HUES6 (cell line): ENCODE measurements at regions not wholly inside any gene's neighbourhood (a gene's known extent, or its start where the extent isn't known, plus 50 kb on each side); places are given as distances from the start of the nearest gene placed in this dataset.
A peak's percentile ranks its signal among the peaks of the same experiment; 100 is the strongest.

Experiments
- H3K27ac ChIP-seq: 2 replicates; pipeline ENCODE4 v1.7.0; 2013; ENCODE audit warnings: low read depth, mild to moderate bottlenecking, low read length, inconsistent platforms
- H3K27me3 ChIP-seq: 2 replicates; pipeline ENCODE4 v1.6.1; 2013; ENCODE audit warnings: low read length; ENCODE audit not compliant: control insufficient read depth, insufficient read depth
- H3K36me3 ChIP-seq: 2 replicates; pipeline ENCODE4 v1.6.1; 2013; ENCODE audit warnings: low read length; ENCODE audit not compliant: control insufficient read depth, insufficient read depth
- H3K4me1 ChIP-seq: 2 replicates; pipeline ENCODE4 v1.6.1; 2013; ENCODE audit warnings: low read length; ENCODE audit not compliant: control insufficient read depth, insufficient read depth
- H3K4me3 ChIP-seq: 2 replicates; pipeline ENCODE4 v1.5.1; 2013; ENCODE audit warnings: low read depth, low read length
- H3K9ac ChIP-seq: one replicate; pipeline ENCODE4 v1.6.1; 2013; ENCODE audit warnings: mild to moderate bottlenecking, low read length
- H3K9me3 ChIP-seq: 2 replicates; pipeline ENCODE4 v1.6.1; 2013; ENCODE audit warnings: low read depth, low read length; ENCODE audit not compliant: control insufficient read depth, insufficient read depth

DNA sequence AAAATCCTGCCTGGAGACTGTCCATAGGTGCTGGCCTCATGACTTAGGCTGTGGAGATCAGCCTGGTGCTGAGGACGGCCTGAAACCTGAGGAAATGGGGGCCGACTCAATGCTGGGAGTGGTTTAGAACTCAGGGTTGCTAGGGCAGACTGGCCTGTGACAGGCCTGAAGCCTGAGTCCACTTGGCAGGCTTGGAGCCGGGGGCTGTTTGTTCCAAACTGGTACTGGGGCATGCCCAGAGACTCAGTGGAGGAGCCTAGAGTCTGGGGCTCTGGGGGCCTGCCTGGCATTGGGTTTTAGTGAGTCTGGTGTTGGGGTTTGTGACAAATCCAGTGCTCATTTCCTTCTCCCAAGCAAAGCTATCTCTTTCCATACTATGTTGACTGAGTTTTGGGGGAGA lies 489.7 kb upstream of the CNKSR2 start:
- Histone ChIP-seq H3K4me1 (no peaks in the 10 kb centered on the region), H3K9me3 (peaks cover 9% of the 10 kb centered on the region; the same call in 1 of the 2 replicates), H3K9ac (no peak overlapping the region), H3K27ac (no peak overlapping the region), H3K27me3 (no peaks in the 10 kb centered on the region), H3K4me3 (no peak overlapping the region), H3K36me3 (no peaks in the 10 kb centered on the region)

DNA sequence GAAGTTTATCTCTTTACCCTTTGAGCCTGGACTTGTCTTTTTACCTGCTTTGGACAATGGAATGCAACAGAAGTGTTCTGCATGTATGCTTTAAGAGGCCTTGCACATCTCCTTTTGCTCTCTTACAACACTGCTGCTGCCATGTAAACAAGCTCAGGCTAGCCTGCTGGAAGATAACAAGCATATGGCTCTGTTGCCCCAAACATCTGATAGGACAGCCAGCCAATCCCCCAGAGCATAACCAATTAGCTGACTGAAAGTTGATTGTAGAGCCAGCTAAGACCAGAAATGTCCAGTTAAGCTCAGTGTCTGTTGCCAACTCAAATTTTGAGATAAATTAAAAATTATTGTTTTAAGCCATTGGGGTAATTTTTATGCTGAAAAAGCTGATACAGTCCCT lies 510.6 kb upstream of the CNKSR2 start:
- Histone ChIP-seq H3K36me3 (no peaks in the 10 kb centered on the region), H3K9ac (no peak overlapping the region), H3K9me3 (peaks cover 27% of the 10 kb centered on the region), H3K4me1 (no peaks in the 10 kb centered on the region), H3K27ac (no peak overlapping the region), H3K27me3 (no peaks in the 10 kb centered on the region; the same call in 1 of the 2 replicates), H3K4me3 (no peak overlapping the region)

DNA sequence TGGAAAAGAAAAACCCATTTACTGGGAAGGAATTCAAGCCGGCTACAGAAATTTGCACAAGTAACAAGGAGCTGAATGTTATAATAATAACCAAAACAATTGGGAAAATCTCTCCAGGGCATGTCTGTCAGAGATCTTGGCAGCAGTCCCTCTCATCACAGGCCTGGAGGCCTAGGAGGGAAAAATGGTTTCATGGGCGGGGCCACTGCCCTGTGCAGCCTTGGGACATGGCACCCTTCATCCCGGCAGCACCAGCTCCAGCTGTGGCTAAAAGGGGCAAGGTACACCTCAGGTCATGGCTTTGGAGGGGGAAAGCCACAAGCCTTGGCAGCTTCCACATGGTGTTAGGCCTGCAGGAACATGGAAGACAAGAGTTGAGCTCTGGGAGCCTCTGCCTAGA lies 513.1 kb upstream of the CNKSR2 start:
- Histone ChIP-seq H3K4me1 (peaks cover 15% of the 10 kb centered on the region), H3K36me3 (no peaks in the 10 kb centered on the region), H3K9ac (no peak overlapping the region), H3K27ac (no peak overlapping the region), H3K4me3 (no peak overlapping the region), H3K9me3 (peaks cover 31% of the 10 kb centered on the region), H3K27me3 (no peaks in the 10 kb centered on the region)

DNA sequence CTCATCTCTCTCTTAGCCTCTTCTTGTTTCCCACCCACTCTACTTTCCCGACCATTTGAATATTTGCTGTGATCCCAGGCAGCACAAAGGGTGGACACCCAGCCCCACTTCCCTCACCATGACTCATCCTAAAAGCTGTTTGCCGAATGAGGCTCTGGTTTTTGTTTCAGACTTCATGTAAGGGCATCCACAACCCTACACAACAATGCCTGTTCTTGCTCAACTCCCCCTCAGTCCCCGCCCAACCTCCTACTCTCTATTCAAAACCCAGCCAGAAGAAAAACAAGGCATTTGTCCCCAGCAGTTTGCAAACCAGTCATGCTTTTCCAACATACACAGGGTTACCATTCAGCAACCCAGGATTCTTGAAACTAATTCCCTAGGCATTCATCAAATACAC lies 516.5 kb upstream of the CNKSR2 start:
- Histone ChIP-seq H3K9me3 (peaks cover 28% of the 10 kb centered on the region), H3K4me1 (peaks cover 15% of the 10 kb centered on the region), H3K27me3 (no peaks in the 10 kb centered on the region), H3K36me3 (no peaks in the 10 kb centered on the region), H3K27ac (peak overlapping the region; percentile 27; the same call in 1 of the 2 replicates), H3K9ac (no peak overlapping the region), H3K4me3 (no peak overlapping the region)

DNA sequence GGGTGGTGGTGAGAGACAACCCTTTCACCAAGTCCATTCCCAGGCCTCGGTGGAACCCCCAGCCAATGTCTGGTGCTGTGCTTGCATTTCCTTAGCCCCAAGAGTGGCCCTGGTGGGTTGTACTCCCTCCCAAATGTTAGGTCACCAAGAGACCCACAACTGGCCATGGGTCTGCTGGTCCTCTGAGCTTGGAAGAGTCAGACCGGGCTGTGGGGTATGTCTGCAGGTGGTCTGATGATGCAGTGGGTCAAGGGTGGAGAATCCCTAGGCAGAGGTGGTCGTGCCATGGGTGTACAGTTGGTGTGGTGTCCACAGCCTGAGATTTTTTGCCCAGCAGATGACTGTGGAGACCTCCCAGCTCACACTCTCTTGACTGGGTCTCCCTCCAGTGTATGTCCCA lies 535.7 kb upstream of the CNKSR2 start:
- Histone ChIP-seq H3K27me3 (no peaks in the 10 kb centered on the region; the same call in 1 of the 2 replicates), H3K4me3 (no peak overlapping the region), H3K9ac (no peak overlapping the region), H3K27ac (no peak overlapping the region), H3K9me3 (peaks cover 36% of the 10 kb centered on the region), H3K36me3 (no peaks in the 10 kb centered on the region), H3K4me1 (no peaks in the 10 kb centered on the region)

DNA sequence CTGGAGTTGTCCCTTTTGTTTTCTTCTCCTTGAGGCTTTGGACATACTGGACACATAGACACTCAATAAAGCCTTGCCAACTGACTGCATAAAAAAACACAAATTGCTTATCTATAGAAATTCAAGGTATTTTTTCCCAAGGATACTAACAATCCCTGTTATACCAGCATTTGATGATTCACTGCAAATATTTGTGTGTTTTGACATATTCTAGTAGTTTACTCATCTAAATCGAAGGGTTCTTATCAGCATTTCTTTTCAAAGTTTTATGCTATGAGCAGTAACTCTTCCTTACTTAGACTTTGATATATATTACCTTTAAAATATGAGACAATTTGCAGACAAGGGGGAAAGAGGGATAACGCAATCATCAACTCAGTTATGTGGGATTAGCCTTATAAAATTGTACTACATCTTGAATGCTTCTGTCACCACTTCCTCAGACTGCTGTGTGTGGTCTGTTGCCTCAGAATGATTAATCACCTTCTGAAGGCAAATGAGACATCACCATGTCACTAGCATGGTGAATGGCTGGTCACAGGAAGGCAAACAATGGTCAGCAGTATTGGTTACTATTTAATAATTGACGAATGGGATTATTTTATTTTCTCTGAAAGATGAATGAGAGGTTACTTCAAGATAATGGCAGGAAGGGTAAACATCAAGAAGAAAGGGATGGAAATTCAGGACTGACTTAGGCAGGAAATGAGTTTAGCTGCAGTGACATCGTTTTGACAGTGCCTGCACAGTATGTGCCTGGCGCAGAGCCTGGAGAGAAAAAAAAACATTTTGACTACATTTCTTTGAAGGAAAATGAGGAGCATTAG lies 544.3 kb upstream of the CNKSR2 start:
- 0 out of 2 replicates have a peak, but pooled peaks cover 4% of the 10 kb centered on the region for H3K4me1 ChIP-seq
- 0 out of 2 replicates have a peak, but pooled peaks cover 2% of the 10 kb centered on the region for H3K9me3 ChIP-seq
- no peak overlapping the region for H3K27ac ChIP-seq
- no peak overlapping the region for H3K4me3 ChIP-seq
- no peak overlapping the region for H3K9ac ChIP-seq
- H3K27me3 ChIP-seq, result no peaks in the 10 kb centered on the region; the same call in 1 of the 2 replicates
- no peaks in the 10 kb centered on the region for H3K36me3 ChIP-seq

DNA sequence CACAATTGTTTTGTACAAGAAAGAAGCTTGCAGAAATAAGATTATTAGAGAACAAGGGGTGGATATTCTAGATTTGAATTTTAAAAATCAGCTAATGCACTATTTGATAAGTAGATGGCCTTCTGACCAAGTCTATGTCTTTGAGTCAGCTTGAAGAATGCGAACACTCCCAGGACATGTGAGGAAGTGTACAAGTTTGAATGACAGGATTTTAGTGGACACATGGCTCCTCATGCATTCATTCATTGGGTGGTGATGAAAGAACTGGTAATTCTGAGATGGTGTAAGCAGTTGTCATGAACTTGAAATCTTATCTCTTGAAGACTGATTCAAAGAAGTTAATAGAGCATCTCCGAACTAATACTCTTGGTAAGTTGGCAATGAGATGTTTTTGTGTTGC lies 548.2 kb upstream of the CNKSR2 start:
- Histone ChIP-seq H3K27me3 (no peaks in the 10 kb centered on the region; the same call in 1 of the 2 replicates), H3K4me1 (no peaks in the 10 kb centered on the region), H3K9ac (no peak overlapping the region), H3K9me3 (no peaks in the 10 kb centered on the region), H3K4me3 (no peak overlapping the region), H3K27ac (no peak overlapping the region), H3K36me3 (no peaks in the 10 kb centered on the region)

DNA sequence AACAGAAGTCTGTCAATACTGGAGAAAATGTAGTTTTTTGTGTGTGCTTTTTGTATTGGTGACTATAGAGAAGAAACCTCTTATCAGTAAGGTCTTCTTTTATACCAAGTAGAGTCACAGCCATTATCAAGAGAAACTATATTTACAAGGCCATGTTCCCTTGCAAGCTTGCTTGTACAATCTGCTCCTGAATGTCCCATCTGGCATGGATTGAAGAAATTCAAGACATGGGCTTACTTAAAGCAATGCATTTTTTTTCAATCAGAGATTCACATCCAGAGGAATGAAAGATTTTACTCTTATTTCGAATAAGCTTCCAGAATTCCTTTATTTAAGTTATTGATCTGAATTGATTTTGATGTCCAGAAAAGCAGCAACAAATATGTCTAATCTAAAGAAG lies 537.3 kb upstream of the RPS6KA3 start:
- H3K9ac ChIP-seq, result no peak overlapping the region
- no peaks in the 10 kb centered on the region; the same call in 1 of the 2 replicates for H3K27me3 ChIP-seq
- H3K9me3 ChIP-seq, result peaks cover 19% of the 10 kb centered on the region
- H3K4me3 ChIP-seq, result no peak overlapping the region
- H3K36me3 ChIP-seq, result no peaks in the 10 kb centered on the region
- no peaks in the 10 kb centered on the region for H3K4me1 ChIP-seq
- no peak overlapping the region for H3K27ac ChIP-seq

DNA sequence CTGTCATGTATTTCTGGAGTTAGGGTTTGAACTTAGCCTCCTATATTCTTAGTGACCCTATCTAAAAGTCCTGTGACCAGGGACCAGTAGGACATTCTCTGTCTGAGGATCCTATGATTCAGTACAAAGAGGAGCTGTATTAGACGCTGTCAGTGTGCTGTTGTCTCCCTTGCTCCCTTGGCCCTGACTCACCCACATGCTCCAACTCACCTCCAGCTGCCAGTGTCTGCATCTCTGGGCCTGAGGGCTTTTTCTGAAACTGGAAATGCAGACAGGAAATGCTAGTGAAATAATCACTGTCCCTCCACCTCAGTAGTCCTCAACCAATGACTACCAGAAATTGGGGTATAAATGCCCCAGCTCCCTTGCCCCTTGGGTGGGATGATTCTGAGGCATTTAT lies 535.3 kb upstream of the RPS6KA3 start:
- Histone ChIP-seq H3K4me3 (no peak overlapping the region), H3K9me3 (peaks cover 20% of the 10 kb centered on the region), H3K9ac (no peak overlapping the region), H3K36me3 (no peaks in the 10 kb centered on the region), H3K27me3 (no peaks in the 10 kb centered on the region; the same call in 1 of the 2 replicates), H3K4me1 (no peaks in the 10 kb centered on the region), H3K27ac (no peak overlapping the region)

DNA sequence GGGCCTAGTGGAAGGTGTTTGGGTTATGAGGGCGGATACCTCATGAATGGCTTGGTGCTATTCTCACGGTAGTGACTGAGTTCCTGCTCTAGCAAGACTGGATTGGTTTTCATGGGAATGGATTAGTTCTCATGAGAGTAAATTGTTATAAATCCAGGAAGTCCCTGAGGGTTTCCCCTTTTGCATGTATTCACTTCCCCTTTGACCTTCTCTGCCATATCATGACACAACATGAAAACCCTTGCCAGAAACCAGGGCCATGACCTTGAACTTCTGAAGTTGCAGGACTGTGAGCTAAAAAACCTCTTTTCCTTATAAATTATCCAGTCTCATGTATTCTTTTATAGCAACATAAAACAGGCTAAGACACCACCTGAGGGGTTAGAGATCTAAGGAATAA lies 529.7 kb upstream of the RPS6KA3 start:
- Histone ChIP-seq H3K36me3 (no peaks in the 10 kb centered on the region), H3K9me3 (peaks cover 20% of the 10 kb centered on the region), H3K27me3 (no peaks in the 10 kb centered on the region; the same call in 1 of the 2 replicates), H3K4me1 (no peaks in the 10 kb centered on the region), H3K9ac (no peak overlapping the region), H3K27ac (no peak overlapping the region), H3K4me3 (no peak overlapping the region)

DNA sequence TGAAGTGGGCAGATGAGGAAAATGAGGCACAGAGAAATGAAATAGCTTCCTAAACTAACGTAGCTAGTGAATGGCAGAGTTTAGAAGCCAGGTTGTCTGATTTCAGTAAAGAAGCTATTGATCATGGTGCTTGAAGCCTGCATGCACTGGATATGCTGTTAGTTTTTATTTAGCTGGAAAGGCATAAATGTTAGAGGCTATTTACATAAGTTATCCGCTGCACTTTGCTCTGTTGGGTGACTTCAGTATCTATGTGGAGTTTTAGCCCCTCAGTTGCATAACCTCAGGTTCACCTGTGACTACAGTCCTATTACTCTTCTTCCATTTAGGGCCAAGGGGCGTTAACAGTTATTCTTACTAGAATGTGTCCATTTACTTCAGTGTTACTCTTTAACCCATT lies 522.4 kb upstream of the RPS6KA3 start:
- H3K27me3 ChIP-seq, result no peaks in the 10 kb centered on the region
- no peak overlapping the region for H3K4me3 ChIP-seq

More for the DNA sequence above, 522.4 kb upstream of the RPS6KA3 start:
- Histone ChIP-seq H3K9ac (no peak overlapping the region), H3K9me3 (no peaks in the 10 kb centered on the region), H3K4me1 (peaks cover 5% of the 10 kb centered on the region; the same call in 1 of the 2 replicates), H3K27ac (no peak overlapping the region), H3K36me3 (no peaks in the 10 kb centered on the region)
